ENCODE measurements at regions not wholly inside any gene's neighbourhood (a gene's known extent, or its start where the extent isn't known, plus 50 kb on each side); places are given as distances from the start of the nearest gene placed in this dataset.
"Not testable (repeated sequence)": the region's sequence is repeated elsewhere in the genome, so short reads cannot be mapped to it uniquely, and the experiment has no call there.

- no peak for DNase-seq (ENCODE audit: low read depth in 2 of 2)
Measured at GRCh38 chr9:29069376-29069775, 1496.1 kb upstream of the C9orf72 start.

- no peak for DNase-seq (ENCODE audit: low read depth in 2 of 2)
Measured at GRCh38 chr9:29078063-29078666, 1504.9 kb upstream of the C9orf72 start.

GRCh38 chr9:29100762-29101161 lies 1527.5 kb upstream of the C9orf72 start:
- DNase-seq (ENCODE audit: low read depth in 2 of 2) = no peak

- not testable (repeated sequence) for DNase-seq (ENCODE audit: low read depth in 2 of 2)
Measured at GRCh38 chr9:29104166-29104565, 1530.9 kb upstream of the C9orf72 start.

- no peak for DNase-seq (ENCODE audit: low read depth in 2 of 2)
Measured at GRCh38 chr9:29118555-29118954, 1545.3 kb upstream of the C9orf72 start.

GRCh38 chr9:29126783-29127182 lies 1553.5 kb upstream of the C9orf72 start:
- no peak for DNase-seq (ENCODE audit: low read depth in 2 of 2)

- DNase-seq (ENCODE audit: low read depth in 2 of 2) = no peak
Measured at GRCh38 chr9:29129763-29130162, 1556.5 kb upstream of the C9orf72 start.

- DNase-seq (ENCODE audit: low read depth in 2 of 2) = no peak
Measured at GRCh38 chr9:29144476-29144875, 1571.2 kb upstream of the C9orf72 start.

GRCh38 chr9:29150606-29151005 lies 1577.3 kb upstream of the C9orf72 start:
- no peak for DNase-seq (ENCODE audit: low read depth in 2 of 2)

- DNase-seq (ENCODE audit: low read depth in 2 of 2) = no peak
Measured at GRCh38 chr9:29160763-29161353, 1587.6 kb upstream of the C9orf72 start.

GRCh38 chr9:29174136-29174535 lies 1600.9 kb upstream of the C9orf72 start:
- no peak for DNase-seq (ENCODE audit: low read depth in 2 of 2)

GRCh38 chr9:29176231-29176630 lies 1603.0 kb upstream of the C9orf72 start:
- no peak for DNase-seq (ENCODE audit: low read depth in 2 of 2)

- DNase-seq (ENCODE audit: low read depth in 2 of 2) = no peak
Measured at GRCh38 chr9:29176786-29177185, 1603.5 kb upstream of the C9orf72 start.

GRCh38 chr9:29183971-29184370 lies 1610.7 kb upstream of the C9orf72 start:
- no peak for DNase-seq (ENCODE audit: low read depth in 2 of 2)

GRCh38 chr9:29188771-29189170 lies 1615.5 kb upstream of the C9orf72 start:
- not testable (repeated sequence) for DNase-seq (ENCODE audit: low read depth in 2 of 2)

- not testable (repeated sequence) for DNase-seq (ENCODE audit: low read depth in 2 of 2)
Measured at GRCh38 chr9:29189221-29189620, 1615.9 kb upstream of the C9orf72 start.

GRCh38 chr9:29198861-29199260 lies 1625.6 kb upstream of the C9orf72 start:
- DNase-seq (ENCODE audit: low read depth in 2 of 2) = no peak

- no peak for DNase-seq (ENCODE audit: low read depth in 2 of 2)
Measured at GRCh38 chr9:29199975-29200374, 1626.7 kb upstream of the C9orf72 start.

GRCh38 chr9:29200650-29201049 lies 1627.4 kb upstream of the C9orf72 start:
- DNase-seq (ENCODE audit: low read depth in 2 of 2) = no peak

- no peak for DNase-seq (ENCODE audit: low read depth in 2 of 2)
Measured at GRCh38 chr9:29203244-29203930, 1630.1 kb upstream of the C9orf72 start.

- no peak for DNase-seq (ENCODE audit: low read depth in 2 of 2)
Measured at GRCh38 chr9:29208670-29209069, 1635.4 kb upstream of the C9orf72 start.

- DNase-seq (ENCODE audit: low read depth in 2 of 2) = no peak
Measured at GRCh38 chr9:29209748-29210291, 1636.5 kb upstream of the C9orf72 start.
